NCI-H187 (cell line): ENCODE measurements at regions not wholly inside any gene's neighbourhood (a gene's known extent, or its start where the extent isn't known, plus 50 kb on each side); places are given as distances from the start of the nearest gene placed in this dataset.
"Not testable (repeated sequence)": the region's sequence is repeated elsewhere in the genome, so short reads cannot be mapped to it uniquely, and the experiment has no call there.

ENCODE experiments used
- DNase-seq, 2 experiments: peaks; one replicate each; lab custom pipeline; 2025; lab: John Stamatoyannopoulos, UW

DNA sequence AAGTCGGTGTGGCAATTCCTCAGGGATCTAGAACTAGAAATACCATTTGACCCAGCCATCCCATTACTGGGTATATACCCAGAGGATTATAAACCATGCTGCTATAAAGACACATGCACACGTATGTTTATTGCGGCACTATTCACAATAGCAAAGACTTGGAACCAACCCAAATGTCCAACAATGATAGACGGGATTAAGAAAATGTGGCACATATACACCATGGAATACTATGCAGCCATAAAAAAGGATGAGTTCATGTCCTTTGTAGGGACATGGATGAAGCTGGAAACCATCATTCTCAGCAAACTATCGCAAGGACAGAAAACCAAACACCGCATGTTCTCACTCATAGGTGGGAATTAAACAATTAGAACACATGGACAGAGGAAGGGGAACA, 80.6 kb upstream of the ST3GAL5 start:
- DNase-seq, result not testable (repeated sequence)

DNA sequence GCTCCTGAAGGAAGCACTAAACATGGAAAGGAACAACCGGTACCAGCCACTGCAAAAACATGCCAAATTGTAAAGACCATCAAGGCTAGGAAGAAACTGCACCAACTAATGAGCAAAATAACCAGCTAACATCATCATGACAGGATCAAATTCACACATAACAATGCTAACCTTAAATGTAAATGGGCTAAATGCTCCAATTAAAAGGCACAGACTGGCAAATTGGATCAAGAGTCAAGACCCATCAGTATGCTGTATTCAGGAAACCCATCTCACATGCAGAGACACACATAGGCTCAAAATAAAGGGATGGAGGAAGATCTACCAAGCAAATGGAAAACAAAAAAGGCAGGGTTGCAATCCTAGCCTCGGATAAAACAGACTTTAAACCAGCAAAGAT, 77.0 kb upstream of the ST3GAL5 start:
- not testable (repeated sequence) for DNase-seq

DNA sequence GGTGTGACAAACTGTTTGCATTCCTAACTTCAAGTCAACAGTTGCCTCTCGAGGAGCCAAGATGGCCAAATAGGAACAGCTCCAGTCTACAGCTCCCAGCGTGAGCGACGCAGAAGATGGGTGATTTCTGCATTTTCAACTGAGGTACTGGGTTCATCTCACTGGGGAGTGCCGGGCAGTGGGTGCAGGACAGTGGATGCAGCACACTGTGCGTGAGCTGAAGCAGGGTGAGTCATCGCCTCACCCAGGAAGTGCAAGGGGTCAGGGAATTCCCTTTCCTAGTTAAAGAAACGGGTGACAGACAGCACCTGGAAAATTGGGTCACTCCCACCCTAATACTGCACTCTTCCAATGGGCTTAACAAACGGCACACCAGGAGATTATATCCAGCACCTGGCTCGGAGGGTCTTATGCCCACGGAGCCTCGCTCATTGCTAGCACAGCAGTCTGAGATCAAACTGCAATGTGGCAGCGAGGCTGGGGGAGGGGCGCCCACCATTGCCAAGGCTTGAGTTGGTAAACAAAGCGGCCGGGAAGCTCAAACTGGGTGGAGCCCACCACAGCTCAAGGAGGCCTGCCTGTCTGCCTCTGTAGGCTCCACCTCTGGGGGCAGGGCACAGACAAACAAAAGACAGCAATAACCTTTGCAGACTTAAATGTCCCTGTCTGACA, 75.1 kb upstream of the ST3GAL5 start:
- DNase-seq, result not testable (repeated sequence)

- no peak for DNase-seq
Measured at GRCh38 chr2:85963068-85963467, 74.3 kb upstream of the ST3GAL5 start.

- no peak for DNase-seq
Measured at GRCh38 chr2:85961754-85962153, 73.0 kb upstream of the ST3GAL5 start.

DNA sequence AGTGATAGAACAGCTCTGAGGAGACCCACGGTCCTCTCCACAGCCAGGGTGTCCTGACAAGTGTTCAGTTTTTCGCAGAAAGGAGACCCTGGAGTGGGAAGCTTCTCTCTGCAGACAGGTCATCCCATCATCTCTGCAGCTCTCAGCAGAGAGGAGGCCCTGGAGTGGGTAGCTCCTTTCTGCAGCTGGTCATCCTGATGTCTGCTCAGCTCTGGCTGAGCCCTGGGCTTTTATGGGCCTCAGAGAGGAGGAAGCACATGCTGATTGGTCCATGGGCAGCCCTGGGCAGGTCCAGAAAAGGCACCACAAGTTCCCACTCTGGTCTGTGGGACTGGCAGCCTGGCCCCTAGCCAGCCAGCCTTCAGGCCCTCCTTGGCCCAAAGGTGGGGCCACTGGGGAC, 72.3 kb upstream of the ST3GAL5 start:
- DNase-seq, result no peak

DNA sequence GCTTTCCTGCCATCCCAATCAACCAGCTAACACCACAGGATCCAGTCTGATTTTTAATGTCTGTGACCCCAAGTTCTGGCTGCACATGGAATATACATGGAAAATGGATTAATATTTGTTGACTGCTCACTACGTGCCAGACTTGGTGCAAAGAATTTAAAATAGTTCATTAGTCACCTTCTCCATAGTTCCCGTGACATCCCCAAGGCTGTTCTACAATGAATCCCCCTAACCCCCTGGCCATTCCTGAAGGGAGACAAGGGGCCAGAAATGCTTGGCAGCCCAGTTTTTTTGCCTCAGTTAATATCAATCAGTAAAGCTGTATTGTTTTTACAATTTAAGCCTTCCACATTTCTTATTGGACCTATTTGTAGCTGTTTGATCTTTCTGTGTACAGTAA, 71.0 kb upstream of the ST3GAL5 start:
- no peak for DNase-seq

- DNase-seq, result no peak
Measured at GRCh38 chr2:85959185-85959584, 70.4 kb upstream of the ST3GAL5 start.

DNA sequence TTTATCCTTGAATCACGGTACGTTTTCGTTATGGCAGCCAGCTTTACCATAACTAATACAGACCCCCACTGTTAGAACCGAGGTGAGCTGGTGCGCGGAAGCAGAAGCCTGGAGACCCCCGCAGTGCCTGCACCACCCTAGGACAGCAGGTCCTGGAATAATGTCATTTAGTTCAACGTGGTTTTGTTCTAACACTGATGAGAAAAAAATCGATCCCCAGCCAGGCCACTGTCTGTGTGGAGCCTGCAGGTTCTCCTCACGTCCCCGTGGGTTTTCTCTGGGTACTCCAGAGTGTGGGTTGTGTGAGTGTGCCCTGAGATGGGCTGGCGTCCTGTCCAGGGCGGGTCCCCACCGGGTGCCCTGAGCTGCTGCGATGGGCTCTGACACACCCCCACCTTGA, 69.9 kb upstream of the ST3GAL5 start:
- no peak for DNase-seq

GRCh38 chr2:85957256-85957655, 68.5 kb upstream of the ST3GAL5 start:
- DNase-seq, result no peak

DNA sequence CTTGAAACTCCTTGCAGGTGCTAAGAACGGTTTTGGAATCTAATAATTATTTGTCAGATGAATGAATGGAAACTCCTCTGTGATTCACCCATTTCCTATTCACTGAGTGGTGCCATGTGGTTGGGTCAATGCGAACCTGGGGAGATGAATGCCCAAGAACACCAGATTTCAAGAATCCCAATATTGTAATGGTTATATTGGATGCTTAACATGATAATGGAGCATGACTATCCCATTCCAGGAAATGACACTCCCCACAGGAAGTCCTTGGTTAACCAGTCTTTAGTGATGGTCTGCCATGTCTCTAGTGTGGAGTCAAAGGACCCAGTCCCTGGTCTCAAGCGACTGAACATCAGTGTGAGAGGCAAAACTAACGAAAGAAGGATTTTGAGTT, 67.9 kb upstream of the ST3GAL5 start:
- no peak for DNase-seq

DNA sequence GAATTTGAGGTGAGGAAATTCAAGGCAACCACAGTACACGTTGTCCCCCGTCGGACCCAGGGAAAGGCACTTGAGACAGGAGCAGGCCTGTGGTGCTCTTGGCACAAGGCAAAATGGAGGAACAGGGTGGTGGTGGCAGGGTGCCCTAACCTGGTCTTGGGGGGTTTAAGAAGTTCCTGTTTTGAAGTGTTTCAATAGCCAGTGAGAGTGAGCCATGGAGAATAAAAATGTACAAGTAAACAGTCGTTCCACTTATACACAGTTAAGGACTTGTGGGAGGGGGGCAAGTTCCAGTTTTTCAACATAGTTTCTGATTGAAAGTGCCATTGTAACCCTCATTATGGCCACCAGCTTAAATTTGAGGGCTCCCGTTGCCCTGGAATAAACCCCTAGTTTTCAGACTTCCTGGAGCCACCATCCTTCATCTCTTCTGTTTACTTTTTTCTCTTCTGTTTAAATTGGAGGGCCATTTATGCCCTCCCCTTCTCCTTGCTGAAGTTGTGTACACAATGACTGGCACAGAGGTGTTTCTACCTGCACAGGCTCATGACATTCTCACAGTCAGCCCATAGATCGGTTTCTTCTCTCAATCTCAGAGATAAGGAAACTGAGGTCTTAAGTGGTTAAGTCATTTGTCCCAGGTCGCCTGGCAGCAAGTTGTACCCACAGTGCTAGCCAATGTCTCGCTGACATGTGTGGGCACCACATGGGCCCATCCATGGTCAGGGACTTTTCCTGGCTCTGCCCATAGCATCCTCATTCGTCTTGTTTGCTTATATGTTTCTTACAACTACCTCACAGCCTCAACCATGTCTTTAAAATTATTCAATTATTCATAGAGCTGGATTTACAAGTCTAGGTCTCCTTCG, 66.0 kb upstream of the ST3GAL5 start:
- peak in 1 of 2 experiments; percentile 24 for DNase-seq

- no peak for DNase-seq
Measured at GRCh38 chr2:85954192-85954589, 65.4 kb upstream of the ST3GAL5 start.

DNA sequence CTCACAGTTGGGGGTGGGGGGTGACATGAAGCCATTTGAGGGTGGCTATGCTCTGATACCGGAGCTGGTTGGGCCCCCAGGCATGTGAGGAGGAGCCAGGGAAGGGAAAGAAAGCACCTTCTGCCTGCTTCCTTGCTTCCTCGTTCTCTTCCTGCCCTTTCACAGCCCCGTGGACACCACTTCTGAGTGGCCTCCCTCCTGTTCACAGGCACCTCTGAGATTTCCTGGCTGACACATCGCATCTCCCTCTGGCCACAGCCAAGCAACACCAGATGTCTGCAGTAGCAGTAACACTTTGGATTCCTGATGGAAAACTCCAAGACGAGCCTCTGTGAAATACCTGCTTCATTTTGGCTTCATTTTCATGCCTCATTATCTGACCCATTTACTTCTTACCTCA, 64.7 kb upstream of the ST3GAL5 start:
- no peak for DNase-seq

DNA sequence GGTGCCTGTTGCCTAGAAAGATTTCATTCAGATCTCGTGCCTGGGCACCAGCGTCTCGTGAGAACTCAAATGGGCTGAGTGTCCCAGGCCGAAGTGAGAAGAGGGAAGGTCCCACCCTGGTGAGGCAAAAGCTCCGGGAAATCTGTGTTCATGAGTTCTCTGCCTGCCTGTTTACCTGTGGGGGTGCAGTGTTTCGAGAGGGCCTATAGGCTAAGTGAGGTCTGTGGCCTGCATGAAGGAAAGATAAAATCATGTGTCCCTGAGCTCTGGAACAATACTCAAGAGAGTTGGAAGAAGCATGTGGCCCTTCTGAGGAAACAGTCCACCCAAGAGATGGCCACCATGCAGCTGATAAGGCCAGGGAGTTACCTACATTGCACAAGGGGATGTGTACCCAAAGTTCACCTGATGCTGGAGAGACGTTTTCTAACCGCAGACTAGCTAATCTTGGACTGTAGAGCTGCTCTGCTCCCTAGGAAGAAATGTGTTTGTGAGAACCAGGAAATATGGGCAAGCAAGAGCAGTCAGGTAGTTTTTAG, 63.5 kb upstream of the ST3GAL5 start:
- DNase-seq, result no peak

GRCh38 chr2:85951351-85952067, 62.7 kb upstream of the ST3GAL5 start:
- no peak for DNase-seq

DNA sequence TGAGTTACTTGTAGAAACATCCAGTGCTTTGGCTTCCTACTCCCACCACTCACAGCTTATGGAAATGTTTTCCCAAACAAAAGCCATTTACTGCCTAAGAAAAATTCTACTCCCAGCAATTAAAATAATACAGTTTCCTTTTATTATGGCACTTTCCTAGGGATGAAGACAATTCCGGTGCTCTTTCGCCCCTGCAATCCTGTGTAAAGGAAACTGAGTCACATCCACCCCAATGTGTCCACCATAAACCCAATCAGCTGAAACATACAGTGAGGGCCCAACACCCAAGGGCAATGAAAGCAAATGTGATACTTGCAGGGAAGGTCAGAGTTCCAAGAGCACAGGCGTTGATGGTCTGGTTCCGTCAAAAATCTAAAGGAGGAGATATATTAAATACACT, 62.0 kb upstream of the ST3GAL5 start:
- no peak for DNase-seq

DNA sequence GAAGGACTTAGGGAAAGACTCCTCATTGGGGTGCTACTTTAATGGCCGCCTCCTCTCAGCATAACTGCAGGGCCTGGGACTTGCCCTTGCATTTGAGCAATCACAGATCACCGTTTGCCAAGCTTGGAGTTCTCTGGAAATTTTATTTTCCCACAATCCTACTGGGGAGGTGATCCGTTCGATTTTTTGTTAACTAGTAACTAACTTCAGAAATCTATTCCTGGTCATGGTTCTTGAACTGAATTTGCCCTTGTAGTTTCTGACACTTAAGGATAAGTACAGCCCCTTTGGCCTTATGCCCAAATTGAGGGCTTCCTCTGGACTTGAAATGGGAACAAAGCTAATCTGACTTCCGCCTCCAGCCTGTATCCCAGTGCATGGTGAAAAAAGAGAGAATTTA, 60.5 kb upstream of the ST3GAL5 start:
- DNase-seq, result no peak

DNA sequence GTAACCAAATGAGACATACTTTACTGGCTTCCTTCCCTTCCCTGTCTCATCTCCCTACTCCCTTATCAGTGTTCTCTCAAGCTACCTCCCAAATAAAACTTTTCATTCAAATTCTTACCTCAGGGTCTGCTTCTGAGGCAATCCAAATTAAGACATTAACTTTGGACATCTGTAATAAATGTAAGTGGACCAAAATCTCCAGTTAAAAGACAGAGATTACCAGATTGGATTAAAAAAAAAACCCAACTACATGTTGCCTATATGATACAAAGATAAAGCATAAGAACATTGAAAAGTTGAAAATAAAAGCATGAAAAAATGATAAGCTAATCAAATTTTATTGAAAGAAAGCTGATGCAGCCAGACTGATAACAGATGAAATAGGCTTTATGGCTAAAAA, 58.8 kb upstream of the ST3GAL5 start:
- no peak for DNase-seq

DNA sequence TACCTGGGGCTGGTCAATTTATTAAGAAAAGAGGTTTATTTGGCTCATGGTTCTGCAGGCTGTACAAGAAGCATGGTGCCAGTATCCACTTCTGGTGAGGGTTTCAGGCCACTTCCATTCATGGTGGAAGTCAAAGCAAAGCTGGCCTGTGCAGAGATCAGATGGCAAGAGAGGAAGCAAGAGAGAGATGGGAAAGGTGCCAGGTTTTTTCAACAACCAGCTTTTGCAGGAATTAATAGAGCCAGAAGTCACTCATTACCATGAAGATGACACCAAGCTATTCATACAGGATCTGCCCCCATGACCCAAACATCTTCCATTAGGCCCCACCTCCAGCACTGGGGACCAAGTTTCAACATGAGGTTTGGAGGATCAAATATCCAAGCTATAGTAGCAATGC, 56.8 kb upstream of the ST3GAL5 start:
- DNase-seq, result no peak

GRCh38 chr2:85945172-85945571, 56.4 kb upstream of the ST3GAL5 start:
- no peak for DNase-seq

- DNase-seq, result no peak
Measured at GRCh38 chr2:85942346-85942957, 53.7 kb upstream of the ST3GAL5 start.
